HEK293 (cell line): ENCODE measurements at regions not wholly inside any gene's neighbourhood (a gene's known extent, or its start where the extent isn't known, plus 50 kb on each side); places are given as distances from the start of the nearest gene placed in this dataset.

Experiments used
- CTCF ChIP-seq: fragments of 450-650 bp; formaldehyde crosslinking; IDR thresholded peaks from 2 replicates; pipeline ENCODE4 v1.5.1; 2016; ENCODE audit warnings: missing biosample characterization, missing genetic modification characterization
- EGR2 ChIP-seq: fragments of 450-650 bp; formaldehyde crosslinking; IDR thresholded peaks from 2 replicates; pipeline ENCODE4 v1.5.1; 2016; ENCODE audit warnings: low read depth, missing biosample characterization, missing genetic modification characterization
- PRDM10 ChIP-seq: fragments of 450-650 bp; formaldehyde crosslinking; IDR thresholded peaks from 2 replicates; pipeline ENCODE4 v1.5.1; 2016; ENCODE audit warnings: missing biosample characterization, missing genetic modification characterization
- ZBTB21 ChIP-seq: fragments of 450-650 bp; formaldehyde crosslinking; IDR thresholded peaks from 2 replicates; pipeline ENCODE4 v1.5.1; 2017; ENCODE audit warnings: missing biosample characterization, missing genetic modification characterization
- ZNF184 ChIP-seq: fragments of 450-650 bp; IDR thresholded peaks from 2 replicates; pipeline ENCODE4 v1.5.1; 2018; ENCODE audit warnings: missing biosample characterization, mild to moderate bottlenecking, missing genetic modification characterization
- ZNF544 ChIP-seq: fragments of 450-650 bp; formaldehyde crosslinking; IDR thresholded peaks from 2 replicates; pipeline ENCODE4 v1.5.0; 2017; ENCODE audit warnings: missing biosample characterization, missing genetic modification characterization

DNA sequence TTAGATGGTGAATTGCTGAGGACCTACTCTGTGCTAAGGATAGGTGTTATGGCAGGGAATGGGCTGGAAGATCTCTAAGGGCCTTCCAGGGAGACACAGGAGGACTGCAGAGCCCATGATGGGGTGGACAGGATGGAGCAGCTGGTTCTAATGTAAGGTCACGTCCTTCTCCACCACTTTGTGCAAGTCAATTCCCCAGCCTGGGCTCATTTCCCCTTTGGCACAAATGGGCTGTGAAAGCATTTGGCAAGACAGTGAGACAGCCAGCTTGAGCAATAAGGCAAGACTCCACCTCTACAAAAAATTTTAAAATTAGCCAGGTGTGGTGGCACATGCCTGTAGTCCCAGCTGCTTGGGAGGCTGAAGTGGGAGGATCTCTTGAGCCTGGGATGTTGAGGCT is 81.4 kb upstream of the THY1 start:
- TF ChIP-seq PRDM10 (no peak), EGR2 (tag by site-specific recombination) (no peak), ZBTB21 (no peak), CTCF (tag by site-specific recombination) (no peak), ZNF184 (no peak), ZNF544 (tag by site-specific recombination) (no peak)
